HPDE6-E6E7 (cell line): ENCODE measurements at regions not wholly inside any gene's neighbourhood (a gene's known extent, or its start where the extent isn't known, plus 50 kb on each side); places are given as distances from the start of the nearest gene placed in this dataset.
"Not testable (repeated sequence)": the region's sequence is repeated elsewhere in the genome, so short reads cannot be mapped to it uniquely, and the experiment has no call there.

Experiments
- DNase-seq: peaks from one replicate; pipeline ENCODE4 v3.0.0; 2011; ENCODE audit warnings: missing footprints; ENCODE audit errors: extremely low spot score

DNA sequence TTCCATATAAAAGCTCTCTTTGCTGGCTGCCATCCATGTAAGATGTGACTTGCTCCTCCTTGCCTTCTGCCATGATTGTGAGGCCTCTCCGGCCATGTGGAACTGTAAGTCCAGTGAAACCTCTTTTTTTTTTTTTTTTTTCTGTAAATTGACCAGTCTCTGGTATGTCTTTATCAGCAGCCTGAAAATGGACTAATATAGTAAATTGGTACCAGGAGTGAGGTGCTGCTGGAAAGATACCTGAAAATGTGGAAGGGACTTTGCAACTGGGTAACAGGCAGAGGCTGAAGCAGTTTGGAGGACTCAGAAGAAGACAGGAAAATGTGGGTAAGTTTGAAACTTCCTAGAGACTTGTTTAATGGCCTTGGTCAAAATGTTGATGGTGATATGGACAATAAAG lies 124.3 kb upstream of the AADAT start:
- no peak for DNase-seq

DNA sequence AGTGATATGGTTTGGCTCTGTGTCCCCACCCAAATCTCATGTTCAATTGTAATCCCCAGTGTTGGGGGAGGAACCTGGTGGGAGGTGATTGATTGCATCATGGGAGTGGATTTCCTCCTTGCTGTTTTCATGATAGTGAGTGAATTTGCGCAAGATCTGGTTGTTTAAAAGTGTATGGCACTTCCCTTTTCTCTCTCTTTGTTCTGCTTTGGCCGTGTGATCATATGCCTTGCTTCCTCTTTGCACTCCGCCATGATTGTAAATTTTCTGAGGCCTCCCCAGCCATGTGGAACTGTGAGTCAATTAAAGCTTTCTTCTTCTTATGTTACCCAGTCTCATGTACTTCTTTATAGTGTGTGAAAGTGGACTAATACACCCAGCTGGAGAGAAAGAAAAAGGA lies 113.0 kb upstream of the AADAT start:
- no peak for DNase-seq

DNA sequence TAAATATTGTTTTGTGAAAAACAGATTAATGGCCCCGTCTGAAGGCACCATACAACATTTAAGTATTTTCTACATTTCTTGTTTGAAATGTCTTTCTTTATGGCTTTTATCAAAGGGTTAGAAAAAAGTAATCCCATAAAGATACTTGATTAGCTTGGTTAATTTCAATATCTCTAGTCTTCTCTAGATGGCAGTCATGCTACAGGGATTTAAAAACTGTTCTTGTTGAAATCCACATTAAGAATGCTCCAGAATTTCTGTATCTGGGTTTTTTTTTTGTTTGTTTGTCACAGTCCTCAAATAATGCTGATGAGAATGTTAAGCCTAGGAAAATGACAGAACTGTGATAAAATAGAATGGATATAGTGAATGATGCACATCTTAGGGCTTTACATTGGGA lies 109.0 kb upstream of the AADAT start:
- peak; percentile 9 for DNase-seq

DNA sequence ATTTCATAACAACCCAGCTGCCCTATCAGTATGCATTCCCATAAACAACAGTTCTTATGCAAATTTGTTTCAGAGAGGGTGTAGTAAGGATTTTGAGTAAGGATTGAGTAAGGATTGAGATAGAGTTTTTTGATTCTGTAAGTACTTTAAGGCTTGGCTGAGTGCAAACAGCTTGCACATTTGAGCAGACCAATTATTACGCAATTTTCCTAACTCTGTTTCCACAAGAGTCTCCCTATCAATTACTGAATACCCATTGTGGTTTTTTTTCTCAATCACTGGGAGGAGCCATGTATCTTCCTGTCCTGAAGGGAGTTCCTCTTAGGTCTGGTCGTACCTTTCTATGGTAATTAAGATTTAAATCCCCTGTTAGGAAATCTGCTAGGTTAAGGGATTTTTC lies 105.0 kb upstream of the AADAT start:
- DNase-seq = not testable (repeated sequence)

DNA sequence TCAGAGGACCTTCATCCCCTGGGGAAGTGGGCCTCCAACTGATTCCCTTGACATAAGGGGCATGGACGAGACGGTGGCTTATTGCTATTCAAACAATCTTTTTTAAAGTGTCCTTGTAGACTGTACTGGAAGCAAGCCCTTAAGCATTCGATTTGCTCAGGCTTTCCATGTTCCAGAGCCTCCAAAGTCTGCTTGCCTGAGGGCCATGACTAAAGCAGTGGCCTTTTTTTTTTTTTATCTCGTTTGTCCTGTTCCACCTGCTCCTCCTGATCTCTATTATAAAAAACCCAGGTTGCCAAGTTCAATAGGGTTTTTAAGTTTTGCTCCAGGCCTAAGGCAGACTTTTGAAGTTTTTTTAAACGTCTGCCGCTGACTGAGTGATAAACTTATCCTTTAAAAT lies 103.7 kb upstream of the AADAT start:
- DNase-seq = no peak

DNA sequence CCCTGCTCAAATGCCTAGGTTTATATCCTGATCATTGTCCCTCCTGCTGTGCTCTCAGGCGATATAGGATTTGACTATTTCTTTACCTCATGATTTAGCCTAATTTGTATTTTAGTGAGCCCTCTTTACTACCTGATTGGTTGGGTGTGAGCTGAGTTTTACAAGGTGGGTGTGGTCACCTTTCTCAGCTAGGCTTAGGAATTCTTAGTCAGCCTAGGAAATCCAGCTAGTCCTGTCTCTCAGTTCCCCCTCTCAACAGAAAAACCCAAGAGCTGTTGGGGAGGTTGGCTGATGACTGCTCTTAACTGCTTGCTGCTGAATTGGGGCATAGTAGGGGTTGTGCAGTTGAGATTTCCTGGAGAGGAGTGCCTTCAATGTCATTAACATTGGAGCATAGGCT lies 100.5 kb upstream of the AADAT start:
- DNase-seq = no peak

DNA sequence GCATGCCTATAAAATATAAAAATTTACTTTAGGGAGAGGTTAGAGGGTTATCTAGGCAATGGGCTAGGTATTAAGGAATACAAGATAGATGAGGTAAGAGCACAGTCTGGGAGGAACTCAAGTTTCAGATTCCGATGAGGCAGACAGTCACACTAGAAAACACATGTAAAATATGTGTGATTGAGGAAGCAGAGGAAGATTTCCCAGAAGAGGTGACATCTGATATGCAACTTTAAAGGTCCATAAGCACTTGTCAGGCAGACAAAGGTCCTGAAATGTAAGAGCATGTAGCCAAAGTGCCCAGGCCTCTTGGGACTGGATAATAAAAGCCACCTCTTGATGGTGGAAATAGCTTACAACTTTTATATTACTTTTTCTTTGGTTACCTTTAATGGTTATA lies 81.1 kb upstream of the AADAT start:
- no peak for DNase-seq

DNA sequence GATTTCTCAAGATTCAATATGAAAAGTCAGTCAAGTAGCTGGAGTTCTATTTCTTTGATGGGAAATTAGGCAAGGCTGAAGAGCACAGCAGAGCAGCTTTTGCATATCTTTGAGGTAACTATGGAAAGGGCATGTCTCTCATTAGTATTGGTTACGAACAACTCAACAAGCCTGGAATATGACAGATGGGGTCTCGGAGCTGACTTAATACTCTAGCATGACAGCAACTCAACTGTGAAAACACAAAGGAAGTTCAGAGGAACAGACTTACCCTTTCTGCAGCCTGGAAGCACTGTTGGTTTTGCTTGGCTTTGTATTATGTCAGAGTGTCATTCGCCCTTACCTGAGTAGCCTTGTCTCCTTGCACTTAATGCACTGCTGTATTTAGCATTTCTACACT lies 79.9 kb upstream of the AADAT start:
- DNase-seq = no peak

DNA sequence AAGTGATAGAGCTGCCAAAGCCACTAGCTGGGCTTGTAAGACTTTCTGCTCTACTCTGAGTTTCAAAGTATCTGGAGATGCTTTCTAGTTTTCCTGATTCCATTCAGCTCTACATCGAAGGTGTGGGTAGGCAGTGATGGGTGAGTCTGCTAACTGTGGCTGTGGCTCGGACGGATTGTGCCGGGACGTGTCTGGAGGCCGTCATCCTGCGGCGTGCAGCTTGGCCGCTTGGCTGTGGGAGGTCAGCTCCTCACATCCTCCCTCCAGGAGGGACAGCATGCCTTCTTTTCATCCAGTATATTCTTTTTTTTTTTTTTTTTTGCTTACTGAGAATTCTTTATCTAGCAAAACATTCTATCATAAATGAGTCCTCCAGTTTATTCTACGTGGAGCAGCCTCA lies 77.9 kb upstream of the AADAT start:
- no peak for DNase-seq

DNA sequence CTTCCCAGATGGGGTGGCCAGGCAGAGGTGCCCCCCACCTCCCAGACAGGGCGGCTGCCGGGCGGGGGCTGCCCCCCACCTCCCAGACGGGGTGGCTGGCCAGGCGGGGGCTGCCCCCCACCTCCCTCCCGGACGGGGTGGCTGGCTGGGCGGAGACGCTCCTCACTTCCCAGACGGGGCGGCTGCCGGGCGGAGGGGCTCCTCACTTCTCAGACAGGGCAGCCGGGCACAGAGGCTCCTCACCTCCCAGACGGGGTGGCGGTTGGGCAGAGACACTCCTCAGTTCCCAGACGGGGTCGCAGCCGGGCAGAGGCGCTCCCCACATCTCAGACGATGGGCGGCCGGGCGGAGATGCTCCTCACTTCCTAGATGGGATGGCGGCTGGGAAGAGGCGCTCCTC lies 76.4 kb upstream of the AADAT start:
- not testable (repeated sequence) for DNase-seq

DNA sequence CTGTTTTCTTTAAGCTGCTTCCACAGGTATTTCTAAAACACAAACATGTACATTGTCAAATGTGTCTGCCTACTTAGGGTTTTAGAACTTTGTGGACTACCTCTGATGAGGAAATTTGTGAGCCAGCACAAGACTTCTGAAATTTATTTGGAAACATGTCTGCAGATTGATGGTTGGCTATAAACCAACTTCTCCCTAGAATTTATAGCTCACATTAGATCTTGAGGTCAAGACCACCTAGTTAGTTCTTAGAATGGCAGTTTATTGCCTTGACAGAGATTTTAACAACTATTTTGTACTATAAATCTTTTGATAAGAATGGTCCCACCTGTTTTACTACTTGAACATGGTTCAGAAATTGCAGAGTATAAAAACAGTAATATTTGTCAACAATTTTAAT lies 72.7 kb upstream of the AADAT start:
- no peak for DNase-seq

DNA sequence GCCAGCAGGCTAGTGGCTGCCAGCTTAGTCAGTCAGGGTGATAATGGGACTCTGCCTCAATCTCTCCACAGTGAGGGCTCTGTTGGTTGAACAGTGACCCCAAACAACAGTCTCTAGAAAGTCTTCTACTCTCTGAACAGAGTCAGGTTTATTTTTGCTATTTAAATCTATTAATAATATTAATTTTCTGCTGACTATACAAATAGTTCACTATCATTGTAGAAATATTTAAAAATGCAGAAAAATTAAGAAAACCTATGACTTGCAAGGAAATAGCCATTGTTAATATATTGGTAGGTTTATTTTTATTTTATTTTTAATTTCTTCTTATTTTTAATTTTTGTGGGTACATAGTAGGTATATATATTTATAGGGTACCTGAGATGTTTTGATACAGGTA lies 67.9 kb upstream of the AADAT start:
- no peak for DNase-seq

DNA sequence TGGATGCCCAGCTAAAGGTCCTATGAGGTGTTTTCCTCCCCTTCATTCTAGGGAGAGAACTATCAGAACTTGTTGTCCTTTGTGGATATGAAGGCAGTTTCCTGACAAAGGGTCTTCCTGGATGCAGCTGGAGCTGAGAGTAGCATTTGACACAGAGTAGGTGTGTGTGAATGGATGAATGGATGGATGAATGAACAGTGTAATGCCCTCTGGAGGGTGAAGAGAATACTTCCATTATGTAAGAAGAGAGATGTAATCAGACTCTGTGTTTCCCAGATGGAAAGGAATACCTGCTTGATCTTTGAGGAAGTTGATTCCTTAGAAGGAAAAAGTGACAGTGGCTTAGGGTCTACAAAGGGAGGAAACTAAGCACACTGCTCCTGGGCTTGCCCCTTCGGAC lies 55.4 kb upstream of the AADAT start:
- no peak for DNase-seq

DNA sequence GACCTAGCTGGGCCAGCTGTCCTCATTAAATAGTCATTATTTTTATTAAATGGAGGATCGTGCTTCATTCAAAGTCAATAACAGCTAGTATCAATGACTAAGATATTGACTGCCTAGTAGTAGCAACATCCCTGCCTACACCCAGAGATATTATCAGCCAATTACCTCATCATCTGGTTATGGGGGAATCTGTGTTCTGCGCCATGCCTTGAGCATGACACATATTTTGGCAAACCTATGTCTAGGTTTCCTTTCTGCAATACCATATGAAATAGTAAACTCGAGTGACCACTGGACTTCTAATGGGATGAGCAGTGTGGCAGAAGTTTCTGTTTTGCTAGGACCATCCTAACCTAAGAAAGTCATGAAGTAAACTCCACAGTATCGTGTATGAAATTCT lies 50.0 kb upstream of the AADAT start:
- DNase-seq = no peak
